HL-60 (cell line): ENCODE measurements at regions not wholly inside any gene's neighbourhood (a gene's known extent, or its start where the extent isn't known, plus 50 kb on each side); places are given as distances from the start of the nearest gene placed in this dataset.

Experiments
- DNase-seq, 2 experiments: peaks; one replicate each; pipeline ENCODE4 v3.0.0-alpha.2; 2010 to 2020; ENCODE audit warnings: low read depth in 1 of 2, low spot score in 1 of 2
- H3K27ac ChIP-seq: fragments of 250-450 bp; sonication (Bioruptor Pico); replicated peaks from 2 replicates; pipeline ENCODE4 v1.5.1; 2020; ENCODE audit warnings: mild to moderate bottlenecking, moderate library complexity
- H3K27me3 ChIP-seq: fragments of 250-450 bp; sonication (Bioruptor Pico); 2 replicates; pipeline ENCODE4 v1.5.1; 2021; ENCODE audit warnings: mild to moderate bottlenecking, moderate library complexity; ENCODE audit not compliant: insufficient read depth, poor library complexity, severe bottlenecking
- H3K4me3 ChIP-seq: replicated peaks from 2 replicates; pipeline ENCODE4 v1.5.1; 2011; ENCODE audit warnings: mild to moderate bottlenecking, control low read depth, low read length; ENCODE audit not compliant: insufficient read depth
- CTCF ChIP-seq: IDR thresholded peaks from one replicate; pipeline ENCODE4 v1.5.1; 2011; ENCODE audit warnings: low read length, control low read depth, inconsistent platforms; ENCODE audit not compliant: insufficient read depth
- GABPA ChIP-seq: IDR thresholded peaks from 2 replicates; pipeline ENCODE4 v1.6.1; 2012; ENCODE audit warnings: low read depth
- POLR2AphosphoS5 ChIP-seq: IDR thresholded peaks from 2 replicates; pipeline ENCODE4 v1.6.1; 2012; ENCODE audit warnings: low read depth
- SPI1 ChIP-seq: IDR thresholded peaks from 2 replicates; pipeline ENCODE4 v1.6.1; 2012; ENCODE audit warnings: low read depth, mild to moderate bottlenecking, borderline replicate concordance
- TF ChIP-seq, protein P1 (sequence below): IDR thresholded peaks from 2 replicates; pipeline ENCODE4 v1.6.1; 2012; ENCODE audit warnings: low read depth; ENCODE audit not compliant: insufficient replicate concordance

- Histone ChIP-seq H3K27ac (no peak overlapping the region), H3K4me3 (no peak overlapping the region), H3K27me3 (no peaks in the 10 kb centered on the region)
- no peak for TF ChIP-seq CTCF
- TF ChIP-seq GABPA: no peak
- TF ChIP-seq POLR2AphosphoS5: no peak
- TF ChIP-seq, protein P1, sequence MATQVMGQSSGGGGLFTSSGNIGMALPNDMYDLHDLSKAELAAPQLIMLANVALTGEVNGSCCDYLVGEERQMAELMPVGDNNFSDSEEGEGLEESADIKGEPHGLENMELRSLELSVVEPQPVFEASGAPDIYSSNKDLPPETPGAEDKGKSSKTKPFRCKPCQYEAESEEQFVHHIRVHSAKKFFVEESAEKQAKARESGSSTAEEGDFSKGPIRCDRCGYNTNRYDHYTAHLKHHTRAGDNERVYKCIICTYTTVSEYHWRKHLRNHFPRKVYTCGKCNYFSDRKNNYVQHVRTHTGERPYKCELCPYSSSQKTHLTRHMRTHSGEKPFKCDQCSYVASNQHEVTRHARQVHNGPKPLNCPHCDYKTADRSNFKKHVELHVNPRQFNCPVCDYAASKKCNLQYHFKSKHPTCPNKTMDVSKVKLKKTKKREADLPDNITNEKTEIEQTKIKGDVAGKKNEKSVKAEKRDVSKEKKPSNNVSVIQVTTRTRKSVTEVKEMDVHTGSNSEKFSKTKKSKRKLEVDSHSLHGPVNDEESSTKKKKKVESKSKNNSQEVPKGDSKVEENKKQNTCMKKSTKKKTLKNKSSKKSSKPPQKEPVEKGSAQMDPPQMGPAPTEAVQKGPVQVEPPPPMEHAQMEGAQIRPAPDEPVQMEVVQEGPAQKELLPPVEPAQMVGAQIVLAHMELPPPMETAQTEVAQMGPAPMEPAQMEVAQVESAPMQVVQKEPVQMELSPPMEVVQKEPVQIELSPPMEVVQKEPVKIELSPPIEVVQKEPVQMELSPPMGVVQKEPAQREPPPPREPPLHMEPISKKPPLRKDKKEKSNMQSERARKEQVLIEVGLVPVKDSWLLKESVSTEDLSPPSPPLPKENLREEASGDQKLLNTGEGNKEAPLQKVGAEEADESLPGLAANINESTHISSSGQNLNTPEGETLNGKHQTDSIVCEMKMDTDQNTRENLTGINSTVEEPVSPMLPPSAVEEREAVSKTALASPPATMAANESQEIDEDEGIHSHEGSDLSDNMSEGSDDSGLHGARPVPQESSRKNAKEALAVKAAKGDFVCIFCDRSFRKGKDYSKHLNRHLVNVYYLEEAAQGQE: no peak
- no peak for TF ChIP-seq SPI1
- no peak for DNase-seq
Observed at GRCh38 chr4:144565527-144566195, 80.3 kb upstream of the HHIP start.

DNA sequence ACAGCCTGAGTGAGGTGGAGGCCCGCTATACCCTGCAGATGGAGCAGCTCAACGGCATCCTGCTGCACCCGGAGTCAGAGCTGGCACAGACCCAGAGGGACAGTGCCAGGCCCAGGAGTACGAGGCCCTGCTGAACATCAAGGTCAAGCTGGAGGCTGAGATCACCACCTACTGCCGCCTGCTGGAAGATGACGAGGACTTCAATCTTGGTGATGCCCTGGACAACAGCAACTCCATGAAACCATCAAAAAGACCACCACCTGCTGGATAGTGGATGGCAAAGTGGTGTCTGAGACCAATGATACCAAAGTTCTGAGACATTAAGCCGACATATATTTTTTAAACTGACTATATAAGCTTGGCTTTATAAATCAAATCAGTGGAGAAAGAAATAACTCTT is 73.3 kb upstream of the HHIP start:
- TF ChIP-seq GABPA: no peak
- TF ChIP-seq POLR2AphosphoS5: no peak
- TF ChIP-seq CTCF: no peak
- H3K27me3 ChIP-seq: no peaks in the 10 kb centered on the region
- H3K27ac ChIP-seq: no peak overlapping the region
- H3K4me3 ChIP-seq: no peak overlapping the region
- no peak for DNase-seq

DNA sequence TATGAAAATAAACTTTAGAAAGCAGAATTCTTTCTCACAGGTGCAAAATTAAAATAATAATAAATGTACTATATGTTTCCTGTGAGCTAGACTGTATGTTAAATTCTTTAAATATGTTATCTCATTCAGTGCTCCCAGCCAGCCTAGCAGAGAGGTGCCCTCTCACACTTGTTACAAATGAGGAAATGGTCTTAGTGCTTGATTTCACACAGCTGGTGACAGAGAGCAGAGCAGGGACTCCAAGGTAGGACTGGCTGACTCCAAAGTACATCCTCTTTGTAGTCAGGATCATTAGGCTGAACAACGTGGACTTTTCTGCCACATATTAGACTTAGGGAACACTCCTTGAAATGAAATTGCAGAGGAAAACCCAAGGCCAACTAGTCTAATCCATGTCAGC is 72.0 kb upstream of the HHIP start:
- Histone ChIP-seq H3K27ac (no peak overlapping the region), H3K27me3 (no peaks in the 10 kb centered on the region), H3K4me3 (no peak overlapping the region)
- no peak for DNase-seq
- TF ChIP-seq GABPA (no peak), POLR2AphosphoS5 (no peak)

DNA sequence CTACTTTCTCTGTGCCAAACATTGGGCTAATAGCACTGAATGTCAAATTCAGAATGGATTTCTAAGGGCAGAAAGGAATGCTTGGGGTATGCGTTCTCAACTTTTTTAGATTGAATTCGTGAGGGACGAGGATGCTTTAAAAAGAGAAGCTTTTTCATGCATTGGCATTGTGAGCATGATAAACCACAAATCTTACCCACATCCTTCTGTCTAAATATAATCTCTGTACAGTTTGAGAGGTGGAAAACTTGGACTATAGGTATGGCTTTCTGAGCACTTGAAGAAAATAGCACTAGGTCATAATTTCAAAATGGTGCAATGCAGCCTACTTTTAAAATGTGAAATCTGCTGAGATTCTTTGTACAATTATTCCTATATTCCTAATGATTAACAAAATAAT is 71.4 kb upstream of the HHIP start:
- no peak for TF ChIP-seq CTCF
- TF ChIP-seq GABPA: no peak
- TF ChIP-seq POLR2AphosphoS5: no peak
- TF ChIP-seq SPI1: no peak
- TF ChIP-seq, protein P1: no peak
- Histone ChIP-seq H3K4me3 (no peak overlapping the region), H3K27ac (no peak overlapping the region), H3K27me3 (no peaks in the 10 kb centered on the region)
- no peak for DNase-seq
